HUES48 (cell line): ENCODE measurements at regions not wholly inside any gene's neighbourhood (a gene's known extent, or its start where the extent isn't known, plus 50 kb on each side); places are given as distances from the start of the nearest gene placed in this dataset.
"Not testable (repeated sequence)": the region's sequence is repeated elsewhere in the genome, so short reads cannot be mapped to it uniquely, and the experiment has no call there.

Source experiments
- H3K27ac ChIP-seq: one replicate; pipeline ENCODE4 v1.7.0; 2013; ENCODE audit warnings: low read depth, low read length, inconsistent platforms
- H3K27me3 ChIP-seq: 2 replicates; pipeline ENCODE4 v1.6.1; 2013; ENCODE audit warnings: mild to moderate bottlenecking, low read length; ENCODE audit not compliant: control insufficient read depth, insufficient read depth
- H3K36me3 ChIP-seq: 2 replicates; pipeline ENCODE4 v1.6.1; 2013; ENCODE audit warnings: low read length; ENCODE audit not compliant: control insufficient read depth, insufficient read depth
- H3K4me1 ChIP-seq: 2 replicates; pipeline ENCODE4 v1.6.1; 2013; ENCODE audit warnings: mild to moderate bottlenecking, low read length; ENCODE audit not compliant: control insufficient read depth, insufficient read depth
- H3K4me3 ChIP-seq: 2 replicates; pipeline ENCODE4 v1.5.1; 2013; ENCODE audit warnings: mild to moderate bottlenecking, low read depth, low read length
- H3K9ac ChIP-seq: 2 replicates; pipeline ENCODE4 v1.6.1; 2013; ENCODE audit warnings: mild to moderate bottlenecking, low read depth, low read length, moderate library complexity
- H3K9me3 ChIP-seq: 2 replicates; pipeline ENCODE4 v1.6.1; 2013; ENCODE audit warnings: low read length; ENCODE audit not compliant: control insufficient read depth, insufficient read depth

- H3K27me3 ChIP-seq, H3K9me3 ChIP-seq, H3K4me3 ChIP-seq, H3K9ac ChIP-seq, H3K36me3 ChIP-seq, H3K27ac ChIP-seq: not testable (repeated sequence)
- peaks cover 16% of the 10 kb centered on the region for H3K4me1 ChIP-seq
Observed at GRCh38 chr5:40435706-40436105, 244.0 kb upstream of the PTGER4 start.

GRCh38 chr5:40432836-40433235 lies 246.9 kb upstream of the PTGER4 start:
- H3K9ac ChIP-seq = no peak overlapping the region
- H3K36me3 ChIP-seq = no peaks in the 10 kb centered on the region
- H3K27ac ChIP-seq = no peak overlapping the region
- no peaks in the 10 kb centered on the region for H3K9me3 ChIP-seq
- no peak overlapping the region for H3K4me3 ChIP-seq
- H3K27me3 ChIP-seq = no peaks in the 10 kb centered on the region
- peaks cover 16% of the 10 kb centered on the region for H3K4me1 ChIP-seq

GRCh38 chr5:40431734-40432133 lies 248.0 kb upstream of the PTGER4 start:
- H3K4me1 ChIP-seq = peaks cover 16% of the 10 kb centered on the region
- H3K9ac ChIP-seq = no peak overlapping the region
- no peaks in the 10 kb centered on the region for H3K9me3 ChIP-seq
- H3K36me3 ChIP-seq = no peaks in the 10 kb centered on the region
- H3K27me3 ChIP-seq = no peaks in the 10 kb centered on the region
- no peak overlapping the region for H3K4me3 ChIP-seq
- no peak overlapping the region for H3K27ac ChIP-seq

- H3K9me3 ChIP-seq = peaks cover 9% of the 10 kb centered on the region; the same call in 1 of the 2 replicates
- H3K4me3 ChIP-seq = no peak overlapping the region
- H3K27ac ChIP-seq = no peak overlapping the region
- no peaks in the 10 kb centered on the region for H3K27me3 ChIP-seq
- no peak overlapping the region for H3K9ac ChIP-seq
- peaks cover 16% of the 10 kb centered on the region for H3K4me1 ChIP-seq
- no peaks in the 10 kb centered on the region for H3K36me3 ChIP-seq
Observed at GRCh38 chr5:40430101-40430710, 249.5 kb upstream of the PTGER4 start.

GRCh38 chr5:40429258-40430100 lies 250.2 kb upstream of the PTGER4 start:
- no peak overlapping the region for H3K4me3 ChIP-seq
- H3K27me3 ChIP-seq = no peaks in the 10 kb centered on the region
- no peaks in the 10 kb centered on the region for H3K36me3 ChIP-seq
- H3K4me1 ChIP-seq = peaks cover 16% of the 10 kb centered on the region
- H3K9ac ChIP-seq = no peak overlapping the region
- H3K27ac ChIP-seq = no peak overlapping the region
- H3K9me3 ChIP-seq = peaks cover 9% of the 10 kb centered on the region

- no peaks in the 10 kb centered on the region for H3K27me3 ChIP-seq
- no peak overlapping the region for H3K4me3 ChIP-seq
- H3K9me3 ChIP-seq = peaks cover 11% of the 10 kb centered on the region
- no peaks in the 10 kb centered on the region for H3K36me3 ChIP-seq
- no peak overlapping the region for H3K27ac ChIP-seq
- H3K4me1 ChIP-seq = peaks cover 14% of the 10 kb centered on the region
- H3K9ac ChIP-seq = no peak overlapping the region
Observed at GRCh38 chr5:40428815-40429214, 250.9 kb upstream of the PTGER4 start.

- Histone ChIP-seq H3K27me3 (no peaks in the 10 kb centered on the region), H3K4me1 (peaks cover 8% of the 10 kb centered on the region; the same call in 1 of the 2 replicates), H3K9ac (no peak overlapping the region), H3K36me3 (no peaks in the 10 kb centered on the region), H3K4me3 (no peak overlapping the region), H3K27ac (no peak overlapping the region), H3K9me3 (peaks cover 18% of the 10 kb centered on the region)
Observed at GRCh38 chr5:40428126-40428525, 251.6 kb upstream of the PTGER4 start.

GRCh38 chr5:40417046-40417810 lies 262.5 kb upstream of the PTGER4 start:
- not testable (repeated sequence) for H3K4me1 ChIP-seq, H3K36me3 ChIP-seq, H3K27ac ChIP-seq, H3K9ac ChIP-seq, H3K27me3 ChIP-seq, H3K9me3 ChIP-seq, H3K4me3 ChIP-seq

GRCh38 chr5:40416588-40416987 lies 263.1 kb upstream of the PTGER4 start:
- H3K9ac ChIP-seq = no peak overlapping the region
- H3K4me1 ChIP-seq = no peaks in the 10 kb centered on the region
- H3K9me3 ChIP-seq = no peaks in the 10 kb centered on the region
- no peaks in the 10 kb centered on the region for H3K27me3 ChIP-seq
- H3K27ac ChIP-seq = no peak overlapping the region
- H3K36me3 ChIP-seq = no peaks in the 10 kb centered on the region
- no peak overlapping the region for H3K4me3 ChIP-seq

GRCh38 chr5:40416098-40416497 lies 263.6 kb upstream of the PTGER4 start:
- Histone ChIP-seq H3K9me3 (no peaks in the 10 kb centered on the region), H3K4me3 (no peak overlapping the region), H3K27ac (no peak overlapping the region), H3K36me3 (no peaks in the 10 kb centered on the region), H3K4me1 (no peaks in the 10 kb centered on the region), H3K9ac (no peak overlapping the region), H3K27me3 (no peaks in the 10 kb centered on the region)

GRCh38 chr5:40414922-40415321 lies 264.8 kb upstream of the PTGER4 start:
- no peak overlapping the region for H3K4me3 ChIP-seq
- H3K9me3 ChIP-seq = no peaks in the 10 kb centered on the region
- no peaks in the 10 kb centered on the region for H3K27me3 ChIP-seq
- H3K9ac ChIP-seq = no peak overlapping the region
- H3K4me1 ChIP-seq = no peaks in the 10 kb centered on the region
- no peak overlapping the region for H3K27ac ChIP-seq
- H3K36me3 ChIP-seq = no peaks in the 10 kb centered on the region
